ENCODE measurements at regions not wholly inside any gene's neighbourhood (a gene's known extent, or its start where the extent isn't known, plus 50 kb on each side); places are given as distances from the start of the nearest gene placed in this dataset.

- no peak for TF ChIP-seq CTCF (conservative IDR thresholded peaks at IDR 0.05; ENCODE audit: low read length)
- TF ChIP-seq EZH2phosphoT487 (IDR thresholded peaks at IDR 0.05; ENCODE audit: borderline replicate concordance, low read depth, low read length) = no peak
Measured at GRCh38 chrX:10377427-10377826, 220.7 kb downstream of the CLCN4 start.
